Urothelium cell line (cell line): ENCODE measurements at regions not wholly inside any gene's neighbourhood (a gene's known extent, or its start where the extent isn't known, plus 50 kb on each side); places are given as distances from the start of the nearest gene placed in this dataset.
A peak's percentile ranks its signal among the peaks of the same experiment; 100 is the strongest.

Source experiments
- DNase-seq: peaks from one replicate; pipeline ENCODE4 v3.0.0; 2011; ENCODE audit warnings: low spot score, mixed read lengths
- FAIRE-seq: peaks from 2 replicates; lab custom pipeline; 2011; peaks lifted over from hg19 to GRCh38; lab: Jason Lieb, UNC

DNA sequence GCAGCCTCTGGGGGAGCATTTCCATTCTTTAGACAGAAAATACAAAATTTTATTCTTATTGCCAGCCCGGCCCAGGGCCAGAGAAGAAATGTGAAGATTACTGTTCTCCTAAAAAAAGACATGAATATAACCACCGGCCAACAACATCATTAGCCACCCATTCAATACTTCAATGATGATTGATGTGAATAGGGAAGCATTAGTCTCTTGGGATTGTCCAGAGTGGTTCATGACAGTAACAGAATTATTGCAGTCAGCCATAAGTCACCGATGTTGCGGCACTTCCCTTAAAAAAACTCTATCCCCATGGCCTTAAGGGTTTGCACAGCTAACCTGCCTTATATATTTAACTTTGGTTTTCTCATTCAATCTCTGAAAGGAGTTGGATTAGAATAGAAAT, 418.7 kb downstream of the CENPC start:
- DNase-seq (no peak), FAIRE-seq (no peak)

DNA sequence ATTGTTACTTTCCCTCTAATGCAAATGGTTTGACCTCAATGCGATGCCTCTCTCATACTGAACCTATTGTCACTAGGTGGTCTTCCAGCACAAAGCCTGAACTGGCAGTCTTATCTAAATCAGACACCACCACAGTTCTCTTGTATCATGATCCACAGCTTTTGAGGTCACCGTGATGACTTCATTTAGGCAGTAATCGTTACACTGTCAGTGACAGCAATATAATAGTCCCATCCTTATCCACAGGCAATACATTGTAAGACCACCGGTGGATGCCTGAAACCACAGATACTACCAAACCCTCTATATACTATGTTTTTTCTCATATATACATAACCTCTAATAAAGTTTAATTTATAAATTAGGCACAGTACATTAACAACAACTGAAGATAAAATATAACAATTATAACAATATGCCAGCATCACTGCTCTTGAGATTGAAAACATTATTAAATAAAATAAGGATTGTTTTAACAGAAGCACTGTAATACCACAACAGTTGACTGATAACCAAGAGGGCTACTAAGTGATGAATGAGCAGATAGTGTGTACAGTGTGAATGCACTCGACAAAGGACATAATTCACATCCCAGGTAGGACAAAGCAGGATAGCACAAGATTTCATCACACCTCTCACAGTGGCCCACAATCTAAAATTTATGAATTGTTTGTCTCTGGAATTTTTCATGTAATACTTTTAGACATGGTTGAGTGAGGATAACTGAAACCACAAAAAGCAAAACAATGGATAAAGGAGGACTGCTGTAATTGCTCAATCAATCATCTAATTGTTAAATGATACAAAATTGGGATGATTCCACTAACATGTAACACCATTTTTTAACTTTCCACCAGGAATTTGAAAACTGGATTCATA, 419.4 kb downstream of the CENPC start:
- DNase-seq = no peak
- no peak for FAIRE-seq

DNA sequence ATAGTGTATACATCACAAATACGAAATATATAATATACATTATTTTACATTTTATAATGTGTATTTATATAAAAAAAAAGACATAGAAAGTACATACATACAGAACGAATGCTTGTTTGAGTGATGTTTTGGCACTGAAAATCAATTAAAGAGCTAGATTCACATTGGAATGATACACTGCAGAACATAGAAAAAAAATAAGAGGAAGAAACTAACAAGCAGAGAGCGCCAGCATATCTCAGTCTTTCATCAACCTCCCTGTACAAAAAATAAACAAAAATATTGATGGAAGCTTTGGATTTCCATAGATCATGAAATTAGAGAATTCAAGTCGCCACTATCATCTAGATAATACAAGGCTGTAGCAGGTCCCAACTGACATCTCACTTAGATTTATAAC, 420.6 kb downstream of the CENPC start:
- FAIRE-seq (no peak), DNase-seq (no peak)

DNA sequence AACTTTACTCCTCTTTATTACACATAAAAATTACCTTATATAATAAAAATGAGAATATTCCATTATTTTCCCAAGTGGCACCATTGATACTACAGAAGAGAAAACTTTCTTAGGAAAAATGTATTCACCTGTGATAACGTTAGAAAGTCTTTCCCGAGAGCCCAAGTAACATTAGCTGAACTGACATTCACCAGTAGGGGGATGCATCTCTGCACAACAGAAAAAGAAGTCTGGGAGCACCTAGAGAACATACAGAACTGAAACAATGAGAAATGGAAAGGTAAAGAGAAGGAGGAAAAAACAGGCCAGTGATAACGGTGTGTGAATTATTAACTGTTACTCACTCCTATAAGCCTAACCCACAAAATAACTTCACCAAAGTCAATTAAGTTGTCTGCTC, 423.3 kb downstream of the CENPC start:
- DNase-seq (peak; percentile 13), FAIRE-seq (no peak)

DNA sequence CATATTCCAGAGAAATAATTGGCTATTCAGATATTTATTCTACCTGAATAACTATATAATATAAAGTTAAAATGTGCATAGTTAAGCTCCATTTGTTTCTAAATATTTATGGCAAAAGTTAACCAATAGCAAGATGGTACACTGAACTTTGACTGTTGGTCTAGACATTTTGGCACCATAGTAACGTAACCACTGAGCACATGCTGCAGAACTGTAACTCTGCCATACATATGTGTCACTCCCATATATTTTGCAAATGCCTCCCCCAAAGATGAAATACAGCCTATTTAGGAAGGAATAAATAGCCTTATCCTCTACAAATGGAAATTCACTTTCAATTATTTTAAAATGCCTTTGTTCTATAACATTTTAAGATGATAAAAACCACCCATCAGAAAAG, 424.9 kb downstream of the CENPC start:
- no peak for FAIRE-seq

DNA sequence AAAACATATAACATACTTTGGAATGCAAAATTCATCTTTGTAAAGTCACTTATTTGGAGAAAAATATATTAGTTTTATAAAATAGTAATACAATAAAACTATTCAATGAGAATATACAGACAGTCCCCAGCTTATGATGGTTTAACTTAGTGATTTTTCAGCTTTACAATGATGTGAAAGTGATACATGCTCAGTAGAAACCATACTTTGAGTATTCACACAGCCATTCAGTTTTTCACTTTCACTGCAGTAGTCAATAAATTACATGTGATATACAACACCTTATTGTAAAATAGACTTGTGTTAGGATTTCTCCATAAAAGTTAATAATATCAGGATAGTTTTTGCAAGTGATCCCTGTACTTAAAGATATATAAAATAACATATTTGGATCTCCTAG, 436.0 kb downstream of the CENPC start:
- no peak for DNase-seq
- FAIRE-seq = no peak

More for the DNA sequence above, 424.9 kb downstream of the CENPC start:
- DNase-seq = no peak

DNA sequence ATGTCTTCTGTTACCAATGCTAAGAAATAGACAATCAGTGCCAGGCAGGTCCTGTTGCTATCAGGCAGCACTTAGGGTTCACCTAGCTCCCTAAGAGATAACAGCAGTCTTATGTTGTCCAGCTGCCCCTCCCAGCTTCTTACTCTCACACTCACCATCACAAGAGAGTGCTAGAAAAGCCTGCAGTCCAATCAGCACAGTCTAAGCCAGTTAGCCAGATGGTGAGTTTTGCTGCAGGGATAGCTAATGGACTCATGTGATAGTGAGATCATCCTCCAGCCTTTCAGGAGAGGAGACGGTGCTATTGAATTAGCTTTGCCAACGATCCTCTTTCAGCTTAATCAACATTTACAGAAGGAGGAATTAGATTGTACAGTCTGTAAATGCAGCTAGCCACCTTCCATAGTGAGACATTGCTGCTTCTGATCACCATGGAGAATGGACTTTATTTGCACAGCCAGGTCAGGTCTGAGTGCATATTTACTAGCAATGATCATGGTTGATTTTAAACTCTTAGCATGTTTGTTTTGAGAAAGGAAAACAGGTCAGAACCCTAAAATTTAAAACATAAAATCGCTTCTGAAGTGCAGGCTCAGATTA, 438.3 kb downstream of the CENPC start:
- DNase-seq (no peak), FAIRE-seq (no peak)

DNA sequence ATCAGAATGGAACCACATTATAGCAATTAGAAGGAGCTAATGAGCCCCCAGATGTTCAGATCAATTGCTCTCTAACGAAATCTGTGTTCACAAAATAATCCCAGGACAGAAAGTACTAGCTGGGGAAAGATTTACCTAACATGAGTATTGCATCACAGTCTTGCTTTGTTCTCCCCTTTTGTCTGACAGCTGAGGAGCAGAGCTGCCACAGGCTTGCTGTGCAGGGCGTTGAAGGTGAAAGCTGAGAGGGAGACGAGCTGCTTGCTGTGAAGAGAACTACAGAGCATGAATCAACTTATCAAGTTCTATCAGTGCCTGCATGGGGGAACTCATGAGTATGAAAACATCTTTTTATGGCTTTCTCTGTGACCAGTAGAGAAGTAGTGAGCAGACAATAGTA, 441.2 kb downstream of the CENPC start:
- DNase-seq = no peak
- FAIRE-seq = no peak

DNA sequence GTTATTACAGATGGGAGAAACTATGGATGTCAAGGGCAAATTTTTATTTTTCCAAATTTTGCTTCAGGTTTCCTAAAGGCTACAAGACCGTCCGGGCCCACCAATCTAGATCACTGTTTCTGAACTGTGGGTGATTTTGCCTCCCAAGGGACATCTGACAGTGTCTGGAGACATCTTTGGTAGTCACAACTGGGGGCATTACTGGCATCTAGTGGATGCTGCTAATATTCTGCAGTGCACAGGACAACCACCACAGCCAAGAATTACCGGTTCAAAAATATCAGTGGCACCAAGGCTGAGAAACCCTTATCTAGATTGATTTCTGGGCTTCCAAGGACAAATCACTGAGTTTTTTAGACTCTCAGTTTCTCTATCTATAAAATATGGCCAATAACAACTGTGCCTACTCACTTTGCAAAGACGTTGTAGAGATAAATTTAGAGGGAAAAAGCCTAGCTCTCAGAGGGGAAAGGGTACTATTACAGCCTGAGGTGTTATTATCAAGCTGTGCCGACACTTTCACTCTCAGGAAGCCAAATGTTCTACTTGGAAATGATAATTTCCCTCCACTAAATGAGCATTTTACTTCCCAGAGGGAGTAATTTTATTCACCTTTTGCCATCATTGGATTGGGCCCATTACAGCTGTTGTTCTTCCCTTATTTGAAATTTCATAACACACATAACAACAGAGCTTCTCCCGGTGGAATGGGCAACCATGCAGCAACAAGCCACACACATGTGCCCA, 442.1 kb downstream of the CENPC start:
- DNase-seq (peak; percentile 6), FAIRE-seq (no peak)

DNA sequence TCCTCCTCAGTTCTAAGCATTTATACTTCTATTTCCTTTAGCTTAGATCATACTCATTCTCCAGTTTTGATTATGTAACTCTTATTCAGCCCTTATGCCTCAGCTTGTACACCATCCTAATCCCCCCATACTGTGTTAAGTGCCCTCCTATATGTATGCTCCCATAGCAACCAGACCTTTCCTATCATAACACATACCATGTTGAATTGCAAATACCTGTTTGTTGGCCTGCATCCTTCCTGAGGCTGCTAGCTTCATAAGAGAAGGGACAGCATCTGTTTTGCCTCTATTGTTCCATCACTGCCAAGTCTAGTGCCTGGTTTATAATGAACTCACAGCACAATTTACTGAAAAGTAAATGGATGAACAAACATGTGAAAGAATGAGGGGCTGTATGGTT, 443.7 kb downstream of the CENPC start:
- no peak for DNase-seq
- FAIRE-seq = no peak

DNA sequence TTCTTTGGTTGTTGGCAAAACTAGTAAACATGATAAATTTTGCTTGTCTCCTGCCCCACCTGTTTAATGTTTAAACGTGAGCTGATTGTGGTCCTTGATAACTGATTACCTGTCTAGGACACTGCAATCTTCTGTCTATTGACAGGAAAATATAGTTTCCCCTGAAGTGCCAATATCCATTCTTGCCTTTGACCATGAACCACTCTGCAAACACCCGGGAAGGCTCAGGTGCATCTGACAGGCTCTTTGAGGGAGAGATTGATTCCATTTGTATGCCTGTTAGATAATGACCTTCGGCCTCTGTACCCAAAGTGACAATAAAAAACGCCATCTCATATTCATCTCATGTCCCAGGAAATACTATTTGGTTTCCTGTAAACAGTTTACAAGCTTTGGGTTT, 453.0 kb downstream of the CENPC start:
- DNase-seq = no peak

DNA sequence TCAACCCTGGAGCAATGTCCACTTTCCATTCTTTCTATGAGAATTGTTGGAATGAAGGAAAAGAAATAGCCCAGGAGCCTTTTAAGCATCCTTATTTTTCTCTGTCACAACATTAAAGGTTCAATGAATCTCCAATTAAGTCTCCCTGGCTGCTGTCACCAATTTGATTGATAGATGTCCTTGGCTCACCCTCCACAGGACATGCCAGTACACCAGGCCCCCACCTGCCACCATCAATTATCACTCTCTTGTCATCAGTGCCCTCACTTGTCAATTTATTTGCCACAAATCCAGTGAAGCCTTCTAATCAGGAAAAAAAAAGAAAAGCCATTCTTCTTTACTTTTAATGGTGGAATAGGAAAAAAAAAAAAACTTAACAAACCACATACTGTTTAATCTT, 453.6 kb downstream of the CENPC start:
- DNase-seq (no peak), FAIRE-seq (no peak)

More for the DNA sequence above, 453.0 kb downstream of the CENPC start:
- no peak for FAIRE-seq

DNA sequence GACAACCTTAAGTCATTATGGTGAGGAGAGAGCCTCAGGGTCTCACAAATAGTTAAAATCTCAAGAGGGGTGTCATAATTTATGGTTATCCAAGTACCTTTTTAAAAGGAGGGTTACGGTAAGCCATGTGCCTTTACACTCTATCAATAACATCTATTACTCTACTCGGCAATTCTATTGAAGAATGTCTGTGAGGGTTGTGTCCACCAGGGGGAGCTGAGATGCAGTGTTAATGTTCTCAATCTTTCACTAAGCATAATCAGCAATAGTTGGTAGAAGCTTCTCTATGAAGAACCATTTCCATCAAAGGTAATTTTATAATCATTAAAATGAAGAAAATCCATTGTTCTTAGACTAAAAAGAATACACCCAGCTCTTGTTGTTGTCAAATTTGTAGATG, 457.4 kb downstream of the CENPC start:
- FAIRE-seq = no peak
- DNase-seq = no peak

DNA sequence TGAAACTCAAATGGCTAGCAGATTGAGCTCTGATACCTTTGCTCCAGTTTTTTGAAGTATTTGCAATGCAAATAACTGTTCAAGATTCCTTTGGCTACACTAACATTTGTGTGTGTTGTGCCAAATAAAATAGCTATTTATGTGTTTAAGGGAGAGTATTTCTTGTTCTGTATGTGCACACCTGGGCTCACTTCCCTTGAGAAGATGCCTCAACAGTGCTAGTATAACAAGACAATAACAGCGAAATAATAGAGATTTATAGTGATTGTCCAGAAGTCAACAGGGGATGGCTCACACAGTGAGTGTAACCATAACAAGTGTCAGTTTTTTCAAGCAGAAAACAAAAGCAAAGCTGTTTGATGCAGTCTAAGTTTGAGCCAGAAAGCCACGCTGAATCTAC, 460.5 kb downstream of the CENPC start:
- no peak for FAIRE-seq
- DNase-seq = no peak

DNA sequence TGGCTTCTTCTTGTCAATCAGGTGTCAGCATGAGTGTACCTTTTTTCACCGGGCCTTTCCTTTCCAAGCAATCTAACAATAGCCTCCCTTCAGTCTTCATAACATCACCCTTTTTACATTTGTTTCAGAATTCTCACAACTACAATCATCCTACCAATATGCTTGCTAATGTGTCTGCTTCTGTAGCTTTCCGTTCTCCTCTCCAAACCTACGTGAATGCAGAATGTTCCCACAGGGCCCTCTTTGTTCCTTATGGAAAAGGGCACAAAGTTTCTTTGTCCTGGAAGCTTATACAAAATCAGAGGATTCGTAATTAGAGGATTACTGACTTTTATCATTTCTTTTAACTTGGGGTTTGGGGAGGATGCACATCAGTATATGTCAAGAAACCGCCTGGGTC, 461.8 kb downstream of the CENPC start:
- FAIRE-seq = no peak
- DNase-seq = no peak

DNA sequence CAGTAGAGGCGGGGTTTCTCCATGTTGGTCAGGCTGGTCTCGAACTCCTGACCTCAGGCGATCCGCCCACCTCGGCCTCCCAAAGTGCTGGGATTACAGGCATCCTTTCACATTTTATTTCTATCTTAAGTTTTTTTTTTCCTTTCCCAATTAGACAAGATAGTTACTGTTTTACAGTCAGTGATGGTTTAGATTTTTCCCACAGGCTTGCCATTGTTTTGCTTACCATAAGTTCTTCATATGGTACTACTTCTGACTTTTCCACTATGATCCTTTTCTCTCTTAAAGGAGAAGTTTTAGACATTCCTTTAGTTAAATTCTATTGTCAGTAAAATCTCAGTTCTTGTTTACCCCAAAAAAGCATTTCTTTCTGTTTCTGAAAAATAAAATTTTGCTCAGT, 462.6 kb downstream of the CENPC start:
- FAIRE-seq (no peak), DNase-seq (no peak)

DNA sequence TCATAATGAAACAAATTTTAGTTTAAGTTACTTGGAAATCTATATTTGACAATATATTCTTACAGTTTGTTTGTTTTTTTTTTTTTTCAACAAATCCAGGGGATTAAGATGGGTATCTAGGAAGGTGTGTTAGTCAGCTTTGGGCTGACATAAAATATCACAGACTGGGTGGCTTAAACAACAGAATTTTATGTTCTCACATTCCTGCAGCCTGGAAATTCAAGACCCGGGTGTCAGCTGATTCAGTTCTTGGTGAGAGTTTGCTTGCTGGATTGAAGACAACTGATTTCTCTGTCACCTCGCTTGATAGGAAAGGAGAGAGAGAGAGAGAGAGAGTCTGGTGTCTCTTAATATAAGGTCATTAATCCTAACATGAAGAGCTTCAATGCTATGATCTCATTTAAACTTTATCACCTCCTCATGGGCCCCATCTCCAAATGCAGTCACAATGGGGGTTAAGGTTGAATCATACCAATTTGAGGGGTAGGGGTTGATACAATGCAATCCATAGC, 465.2 kb downstream of the CENPC start:
- DNase-seq = no peak
- FAIRE-seq = no peak

DNA sequence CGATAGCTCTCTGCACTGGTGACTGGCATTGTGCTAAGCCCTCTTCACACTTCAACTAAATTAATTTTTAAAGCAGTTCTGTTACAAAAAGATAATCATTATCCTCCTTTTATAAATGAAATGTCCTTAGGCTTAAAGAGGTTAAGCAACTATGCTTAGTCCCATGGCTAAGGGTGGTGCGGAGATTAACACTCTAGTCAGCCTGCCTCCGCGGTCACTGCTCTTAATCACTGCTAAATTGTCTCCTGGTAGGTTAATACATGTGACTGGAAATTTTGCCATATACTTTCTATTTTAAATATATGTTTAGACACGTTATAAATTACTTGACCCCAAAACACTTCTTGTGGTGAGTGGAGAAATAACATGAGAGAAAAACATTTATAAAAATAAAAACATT, 473.7 kb downstream of the CENPC start:
- DNase-seq = no peak
- FAIRE-seq = no peak

DNA sequence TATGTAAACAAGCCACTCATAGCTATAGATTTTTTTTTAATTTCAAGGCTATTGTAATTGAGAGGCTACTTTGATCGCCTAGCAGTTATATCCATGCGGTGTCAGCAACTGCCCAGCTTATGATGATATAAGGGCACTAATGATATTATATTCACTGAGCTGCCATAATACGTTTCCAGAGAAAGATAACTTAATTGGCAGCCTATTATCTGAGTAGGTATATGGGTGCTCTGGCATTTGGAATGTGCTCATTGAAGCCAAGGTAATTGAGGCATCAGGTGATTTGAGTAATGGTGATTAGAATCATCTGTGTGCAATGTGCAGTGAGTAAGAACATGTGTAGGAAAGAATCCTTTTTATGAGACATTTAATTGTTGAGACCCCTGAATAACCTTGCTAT, 490.0 kb downstream of the CENPC start:
- no peak for DNase-seq
- FAIRE-seq = no peak

DNA sequence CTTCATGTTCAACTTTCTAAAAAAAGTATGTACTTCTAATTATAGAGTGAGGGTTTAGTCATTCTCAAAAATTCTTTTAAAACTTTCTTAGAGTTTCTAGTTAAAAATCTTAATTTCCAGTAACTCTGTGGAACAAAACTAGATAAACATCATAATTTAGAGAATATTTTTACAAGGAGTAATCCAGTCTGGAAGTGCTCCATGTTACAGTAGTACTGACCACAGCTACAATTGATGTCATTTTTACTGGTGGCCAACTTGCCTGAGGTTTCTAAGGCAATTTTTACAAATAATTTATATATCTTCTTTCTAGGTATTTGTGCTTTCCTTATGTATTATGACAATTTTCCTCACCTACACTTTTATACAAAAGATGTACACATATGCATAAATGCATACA, 490.4 kb downstream of the CENPC start:
- DNase-seq (no peak), FAIRE-seq (no peak)

DNA sequence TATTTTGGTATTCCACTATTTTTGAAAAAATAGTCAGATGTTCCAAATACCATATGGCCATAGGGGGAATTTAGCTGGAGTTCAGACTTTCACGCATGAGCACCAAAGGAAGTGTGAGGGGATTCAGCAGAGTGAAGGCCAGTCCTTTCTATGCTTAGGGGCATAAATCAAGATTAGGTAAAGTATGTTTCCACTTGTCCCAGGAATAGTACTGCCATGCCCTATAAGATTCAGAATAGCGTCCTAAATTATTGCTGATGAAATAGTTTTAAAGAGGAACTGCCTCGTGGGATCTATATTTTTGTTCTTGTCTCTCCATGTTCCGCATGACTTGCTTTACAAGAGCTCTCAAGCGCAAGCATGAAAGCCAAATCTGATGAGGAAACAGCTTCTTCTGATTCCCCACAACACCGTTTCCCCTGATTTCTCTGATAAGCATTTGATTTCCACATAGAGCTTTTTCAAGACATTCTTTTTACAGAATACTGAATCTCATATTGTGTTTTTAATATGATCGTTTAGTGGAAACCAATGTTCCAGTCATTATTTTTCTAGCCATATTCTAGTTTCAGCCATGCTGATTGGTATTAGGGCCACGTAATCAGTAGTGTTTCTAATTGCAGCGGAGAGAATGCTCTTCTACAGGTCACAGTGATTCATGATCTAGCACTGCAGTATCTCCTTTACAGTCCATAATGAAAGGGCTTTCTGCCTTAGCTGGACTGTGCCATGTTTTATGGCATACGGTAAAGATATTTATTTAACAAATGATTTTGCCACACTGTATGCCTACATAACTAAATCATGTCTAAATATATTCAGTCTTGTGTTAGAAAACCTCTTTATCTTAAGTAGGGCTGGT, 492.3 kb downstream of the CENPC start:
- no peak for FAIRE-seq
- no peak for DNase-seq
